Colonic mucosa (tissue), 4 donors: ENCODE measurements at regions not wholly inside any gene's neighbourhood (a gene's known extent, or its start where the extent isn't known, plus 50 kb on each side); places are given as distances from the start of the nearest gene placed in this dataset.

Experiments used
- DNase-seq: peaks from one replicate; pipeline ENCODE4 v3.0.0-alpha.2; 2020
- H3K27ac ChIP-seq: fragments of 200-600 bp; one replicate; pipeline ENCODE4 v1.8.0; 2021
- H3K27me3 ChIP-seq: fragments of 200-600 bp; one replicate; pipeline ENCODE4 v1.8.0; 2021
- H3K36me3 ChIP-seq: fragments of 200-600 bp; one replicate; pipeline ENCODE4 v1.8.0; 2021
- H3K4me1 ChIP-seq: fragments of 200-600 bp; one replicate; pipeline ENCODE4 v1.8.0; 2021; ENCODE audit warnings: mild to moderate bottlenecking
- H3K4me3 ChIP-seq: fragments of 200-600 bp; one replicate; pipeline ENCODE4 v1.8.0; 2021
- H3K9ac ChIP-seq, 2 donors: one replicate each; pipeline ENCODE4 v1.7.0; 2013; ENCODE audit warnings: control low read depth in 2 of 2, low read depth in 2 of 2, low read length in 2 of 2
- H3K9me3 ChIP-seq: fragments of 200-600 bp; one replicate; pipeline ENCODE4 v1.8.0; 2021
- CTCF ChIP-seq: fragments of 200-600 bp; IDR thresholded peaks from one replicate; pipeline ENCODE4 v1.8.0; 2022; ENCODE audit warnings: antibody characterized with exemption, mild to moderate bottlenecking
- intact Hi-C: fragments of 100-400 bp; cut with DNase I; formaldehyde crosslinking; loops from one replicate; pipeline ENCODE4 v1.14.1; 2022
- donor health status: healthy.
- donor health status: DM: no; HTN: no; CAD: no.
- donor health status: DM: no; HTN: no; CAD: no.

DNA sequence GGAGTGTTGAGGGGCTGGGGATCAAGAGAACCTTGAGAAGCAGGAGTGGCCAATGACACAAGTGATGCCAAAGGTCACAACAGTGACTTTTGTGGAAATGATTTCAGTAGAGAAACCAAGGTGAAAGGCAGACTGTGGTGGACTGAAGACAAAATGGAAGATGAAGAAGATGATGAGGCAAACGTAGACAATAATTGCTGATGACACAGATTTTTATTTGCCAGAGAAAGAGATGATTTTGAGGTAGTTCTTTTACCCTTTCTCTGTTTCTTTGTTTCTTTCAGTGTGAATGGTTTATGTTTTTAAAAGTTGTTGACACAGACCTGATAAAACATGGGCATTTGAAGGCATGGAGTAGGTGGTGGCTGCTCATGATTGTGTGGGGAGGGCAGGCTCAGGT lies 121.0 kb upstream of the ARGLU1 start:
- intact Hi-C loops: no loop called here
- Histone ChIP-seq H3K36me3 (no peaks in the 10 kb centered on the region), H3K9ac (no peak overlapping the region), H3K4me1 (no peaks in the 10 kb centered on the region), H3K4me3 (no peak overlapping the region), H3K9me3 (no peaks in the 10 kb centered on the region), H3K27me3 (no peaks in the 10 kb centered on the region), H3K27ac (no peak overlapping the region)
- DNase-seq: no peak
- TF ChIP-seq CTCF: no peak

GRCh38 chr13:106686163-106686562 lies 118.2 kb upstream of the ARGLU1 start:
- Histone ChIP-seq H3K9me3 (no peaks in the 10 kb centered on the region), H3K27me3 (no peaks in the 10 kb centered on the region), H3K27ac (no peak overlapping the region), H3K4me1 (no peaks in the 10 kb centered on the region), H3K9ac (no peak overlapping the region), H3K4me3 (no peak overlapping the region), H3K36me3 (no peaks in the 10 kb centered on the region)
- no peak for TF ChIP-seq CTCF
- intact Hi-C loops: no loop called here
- no peak for DNase-seq

GRCh38 chr13:106685143-106685542 lies 117.2 kb upstream of the ARGLU1 start:
- no peaks in the 10 kb centered on the region for H3K9me3 ChIP-seq
- intact Hi-C loops: no loop called here
- no peak for TF ChIP-seq CTCF
- H3K27ac ChIP-seq: no peak overlapping the region
- H3K4me1 ChIP-seq: no peaks in the 10 kb centered on the region
- no peak overlapping the region for H3K9ac ChIP-seq
- H3K4me3 ChIP-seq: no peak overlapping the region
- no peaks in the 10 kb centered on the region for H3K27me3 ChIP-seq
- no peak for DNase-seq
- H3K36me3 ChIP-seq: no peaks in the 10 kb centered on the region

GRCh38 chr13:106683918-106684317 lies 116.0 kb upstream of the ARGLU1 start:
- H3K9me3 ChIP-seq: no peaks in the 10 kb centered on the region
- no peak overlapping the region for H3K9ac ChIP-seq
- no peak overlapping the region for H3K27ac ChIP-seq
- H3K36me3 ChIP-seq: no peaks in the 10 kb centered on the region
- DNase-seq: no peak
- H3K27me3 ChIP-seq: no peaks in the 10 kb centered on the region
- intact Hi-C loops: no loop called here
- H3K4me3 ChIP-seq: no peak overlapping the region
- no peak for TF ChIP-seq CTCF
- no peaks in the 10 kb centered on the region for H3K4me1 ChIP-seq

DNA sequence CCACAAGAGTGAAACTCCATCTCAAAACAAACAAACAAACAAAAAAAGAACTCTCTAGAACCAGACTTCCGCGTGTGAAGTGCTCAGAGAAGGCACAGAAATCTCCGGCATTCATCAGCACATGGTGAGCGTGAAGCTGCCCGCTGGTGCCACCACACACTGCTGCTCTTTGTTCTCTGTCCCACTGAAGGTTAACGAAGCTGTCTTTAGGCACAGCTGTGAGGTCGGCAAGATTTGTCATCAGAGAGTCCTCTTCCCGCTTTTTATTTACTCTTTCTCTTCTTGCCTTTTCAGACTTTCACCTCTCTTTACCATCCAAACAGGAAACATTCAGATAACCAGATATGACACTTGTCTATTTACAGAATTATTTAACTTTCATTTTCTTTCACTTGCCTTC lies 115.2 kb upstream of the ARGLU1 start:
- Histone ChIP-seq H3K4me3 (no peak overlapping the region), H3K27ac (no peak overlapping the region), H3K9me3 (no peaks in the 10 kb centered on the region), H3K36me3 (no peaks in the 10 kb centered on the region), H3K9ac (no peak overlapping the region), H3K4me1 (no peaks in the 10 kb centered on the region), H3K27me3 (no peaks in the 10 kb centered on the region)
- DNase-seq: no peak
- no peak for TF ChIP-seq CTCF
- intact Hi-C loops: no loop called here

GRCh38 chr13:106681997-106682396 lies 114.1 kb upstream of the ARGLU1 start:
- Histone ChIP-seq H3K9ac (no peak overlapping the region), H3K4me3 (no peak overlapping the region), H3K27ac (no peak overlapping the region), H3K36me3 (no peaks in the 10 kb centered on the region), H3K27me3 (no peaks in the 10 kb centered on the region), H3K4me1 (no peaks in the 10 kb centered on the region), H3K9me3 (no peaks in the 10 kb centered on the region)
- no peak for DNase-seq
- intact Hi-C loops: no loop called here
- no peak for TF ChIP-seq CTCF
